NCI-H345 treated with DMSO at 0.1 percent for 48 hours (cell line): ENCODE measurements at regions not wholly inside any gene's neighbourhood (a gene's known extent, or its start where the extent isn't known, plus 50 kb on each side); places are given as distances from the start of the nearest gene placed in this dataset.

Experiments
- DNase-seq: peaks from one replicate; lab custom pipeline; 2025; ENCODE audit not compliant: unreplicated experiment; lab: John Stamatoyannopoulos, UW

DNA sequence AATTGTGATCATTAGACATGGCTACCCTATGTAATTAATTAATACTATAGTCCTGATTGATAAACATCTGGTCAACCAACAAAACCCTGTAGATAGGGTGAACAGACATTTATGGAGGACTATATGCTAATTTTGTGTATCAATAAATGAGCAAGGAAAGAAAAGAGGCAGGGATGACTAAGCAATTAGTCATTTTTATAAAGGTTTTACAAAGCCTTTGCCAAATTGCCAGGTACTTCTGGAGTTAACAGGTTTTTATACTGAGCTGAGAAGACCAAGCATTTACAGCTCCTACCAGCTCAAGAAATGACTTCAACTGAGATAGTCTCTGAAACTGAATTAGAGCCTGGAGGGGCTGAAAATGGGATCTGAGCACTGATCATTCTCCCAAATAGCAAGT, 186.8 kb upstream of the PRR20A start:
- no peak for DNase-seq

DNA sequence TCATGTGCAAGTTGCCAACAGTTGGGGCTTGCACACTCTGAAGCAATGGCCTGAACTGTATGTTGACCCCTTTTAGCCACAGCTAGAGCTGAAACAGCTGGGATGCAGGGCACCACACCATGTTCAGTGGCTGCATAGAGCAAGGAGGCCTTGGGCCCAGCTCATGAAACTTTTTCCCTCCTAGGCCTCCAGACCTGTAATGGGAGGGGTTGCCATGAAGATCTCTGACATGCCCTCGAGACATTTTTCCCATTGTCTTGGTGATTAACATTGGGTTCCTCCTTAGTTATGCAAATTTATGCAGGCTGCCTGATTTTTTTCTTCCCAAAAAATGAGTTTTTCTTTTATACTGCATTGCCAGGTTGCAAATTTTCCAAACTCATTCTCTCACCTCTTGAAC, 165.1 kb upstream of the PRR20A start:
- no peak for DNase-seq

DNA sequence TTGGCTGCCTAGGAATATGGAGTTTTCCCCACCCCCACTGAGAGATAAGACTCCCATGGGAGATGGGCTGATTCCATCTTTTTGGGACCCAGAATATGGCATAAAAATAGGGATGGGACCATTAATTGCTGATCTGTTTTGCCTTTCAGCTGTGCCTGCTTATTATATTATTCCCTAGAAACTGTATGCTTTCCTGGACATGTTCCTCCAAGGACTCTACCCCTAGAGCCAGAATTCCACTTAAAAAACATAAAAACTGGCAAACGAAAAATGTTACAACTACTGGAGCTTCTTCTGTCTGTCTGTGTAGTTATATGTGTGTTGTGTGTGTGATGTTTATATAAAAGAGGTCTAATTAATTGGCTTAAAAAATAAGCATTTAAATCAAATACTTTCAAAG, 159.9 kb upstream of the PRR20A start:
- DNase-seq: no peak

DNA sequence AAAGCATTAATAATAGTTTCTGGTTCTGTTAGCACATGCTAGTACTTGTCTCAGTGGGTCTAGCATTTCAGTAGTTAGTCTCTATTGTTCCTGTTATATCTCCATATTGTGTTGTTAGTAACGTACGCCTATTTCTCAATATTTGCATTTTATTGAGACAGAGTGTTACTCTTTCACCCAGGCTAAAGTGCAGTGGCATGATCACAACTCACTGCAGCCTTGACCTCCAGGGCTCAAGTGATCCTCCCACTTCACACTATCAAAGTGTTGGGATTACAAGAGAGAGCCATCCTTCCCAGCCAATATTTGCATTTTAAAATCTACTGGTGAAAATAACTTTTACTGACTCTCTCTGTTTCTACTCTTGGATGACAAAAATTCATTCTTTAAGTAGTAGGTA, 154.6 kb upstream of the PRR20A start:
- DNase-seq: no peak

DNA sequence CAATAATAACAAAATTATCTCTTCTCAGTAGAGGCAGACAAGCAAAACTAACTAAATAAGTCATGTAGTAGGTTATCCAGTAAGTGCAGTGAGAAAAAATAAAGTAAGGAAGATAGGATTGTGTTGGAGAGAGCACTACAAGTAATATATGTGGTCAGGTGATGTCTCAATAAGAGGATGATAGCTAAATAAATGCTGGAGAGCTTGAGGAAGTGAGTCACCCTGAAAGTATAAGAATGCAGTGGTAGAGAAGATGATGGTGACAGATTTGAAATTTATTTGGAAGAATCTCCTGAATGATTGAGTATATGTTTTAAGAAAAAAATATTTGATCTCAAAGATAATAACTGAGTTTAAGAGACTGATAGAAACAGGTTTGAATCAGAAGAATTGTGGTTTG, 152.2 kb upstream of the PRR20A start:
- DNase-seq: no peak

DNA sequence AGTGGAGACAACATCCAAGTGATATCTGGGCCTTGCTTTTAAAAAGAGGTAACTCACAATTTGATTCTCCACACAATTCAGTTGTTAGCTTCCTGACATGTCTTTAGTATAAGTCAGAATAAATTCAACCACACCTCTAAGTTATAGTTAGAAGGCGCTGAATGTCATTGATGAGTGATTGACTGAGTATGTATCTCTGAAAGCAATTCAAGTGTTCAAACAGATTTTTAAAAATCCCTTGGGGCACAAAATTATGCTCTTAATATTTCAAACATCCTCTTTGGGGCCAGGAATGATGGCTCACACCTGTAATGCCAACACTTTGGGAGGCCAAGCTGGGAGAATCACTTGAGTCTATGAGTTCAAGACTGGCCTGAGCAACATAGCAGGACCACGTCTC, 137.0 kb upstream of the PRR20A start:
- DNase-seq: no peak

DNA sequence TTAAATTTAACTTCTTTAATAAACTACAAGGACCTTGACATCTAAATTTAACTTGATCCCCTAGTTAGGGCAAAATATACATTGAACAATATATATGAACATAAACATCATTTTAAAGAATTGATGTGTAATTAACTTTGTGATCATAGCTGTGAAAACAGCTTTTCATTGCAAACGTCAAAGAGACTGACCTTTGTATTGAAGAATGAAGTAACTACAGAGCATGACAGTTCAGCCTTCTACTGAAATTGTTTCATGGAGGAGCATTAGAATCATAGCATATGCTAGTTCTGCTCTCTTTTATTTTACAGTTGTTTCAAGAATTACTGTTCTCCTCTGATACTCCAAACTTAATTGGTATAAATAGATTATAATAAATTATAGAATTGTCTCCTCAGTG, 123.4 kb upstream of the PRR20A start:
- no peak for DNase-seq

DNA sequence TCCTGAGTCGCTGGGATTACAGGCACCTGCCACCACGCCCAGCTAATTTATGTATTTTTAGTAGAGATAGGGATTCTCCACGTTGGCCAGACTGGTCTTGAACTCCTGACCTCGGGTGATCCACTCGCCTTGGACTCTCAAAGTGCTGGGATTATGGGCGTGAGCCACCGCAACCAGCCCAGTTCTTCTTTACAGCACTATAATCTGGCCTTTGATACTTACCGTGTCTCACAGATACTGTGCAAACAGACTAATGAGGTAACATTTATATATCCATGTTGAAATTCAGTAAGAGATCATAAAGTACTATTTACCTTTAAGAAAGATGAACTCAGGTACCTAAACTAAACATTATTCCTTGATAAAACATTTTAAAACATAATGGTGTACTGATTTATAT, 121.8 kb upstream of the PRR20A start:
- DNase-seq: no peak

DNA sequence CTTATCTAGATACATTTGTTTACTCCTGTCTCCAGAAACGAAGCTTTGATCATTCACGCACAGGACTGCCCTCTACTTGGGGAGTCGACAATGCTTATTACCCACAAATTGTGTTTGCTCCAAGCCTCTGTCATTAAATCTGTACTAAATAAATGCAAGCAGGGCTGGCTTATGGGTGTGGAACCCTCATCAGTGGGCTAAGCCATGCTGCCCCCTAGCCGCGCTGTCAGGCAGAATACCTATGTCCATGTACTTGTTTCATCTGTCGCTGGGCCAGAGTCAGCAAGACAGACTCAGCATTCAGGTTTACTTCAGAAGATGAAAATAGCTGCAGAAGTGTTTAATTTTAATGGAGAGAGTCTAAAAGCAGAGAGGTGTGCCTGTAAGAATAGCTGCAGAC, 110.0 kb upstream of the PRR20A start:
- no peak for DNase-seq

DNA sequence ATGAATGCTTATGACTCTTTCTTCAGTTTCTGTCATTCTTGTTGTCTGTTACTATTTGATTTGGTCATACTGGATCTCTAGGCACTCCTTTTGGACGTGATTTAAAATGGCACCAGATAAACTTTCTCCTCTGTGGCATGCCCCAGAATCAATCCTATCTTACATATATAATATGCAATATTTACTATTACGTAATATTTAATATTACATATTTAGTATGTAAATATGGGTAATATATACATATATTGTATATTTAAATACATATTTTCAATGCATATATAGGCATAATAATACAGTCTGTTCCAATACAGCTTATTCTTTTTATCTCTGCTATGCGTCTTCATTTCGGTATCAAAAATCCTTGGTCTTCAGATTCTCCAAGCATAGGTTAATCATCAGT, 104.4 kb upstream of the PRR20A start:
- no peak for DNase-seq

DNA sequence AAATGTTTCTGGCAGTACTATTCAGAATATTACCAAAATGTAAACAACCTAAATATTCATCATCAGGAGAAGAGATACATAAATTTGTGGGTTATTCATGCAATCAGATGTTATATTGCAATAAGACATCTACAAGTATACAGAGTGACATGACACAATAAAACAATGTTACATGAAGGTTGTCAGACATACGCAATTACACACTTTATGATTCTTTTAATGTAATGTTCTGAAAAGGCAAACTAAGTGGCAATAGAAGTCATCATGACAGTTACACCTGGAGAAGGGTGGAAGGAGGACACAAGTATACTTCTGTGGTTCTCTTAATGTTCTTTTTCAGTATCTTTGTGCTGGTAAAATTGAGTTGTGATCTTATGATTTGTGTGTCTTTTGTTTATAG, 95.8 kb upstream of the PRR20A start:
- DNase-seq: no peak

DNA sequence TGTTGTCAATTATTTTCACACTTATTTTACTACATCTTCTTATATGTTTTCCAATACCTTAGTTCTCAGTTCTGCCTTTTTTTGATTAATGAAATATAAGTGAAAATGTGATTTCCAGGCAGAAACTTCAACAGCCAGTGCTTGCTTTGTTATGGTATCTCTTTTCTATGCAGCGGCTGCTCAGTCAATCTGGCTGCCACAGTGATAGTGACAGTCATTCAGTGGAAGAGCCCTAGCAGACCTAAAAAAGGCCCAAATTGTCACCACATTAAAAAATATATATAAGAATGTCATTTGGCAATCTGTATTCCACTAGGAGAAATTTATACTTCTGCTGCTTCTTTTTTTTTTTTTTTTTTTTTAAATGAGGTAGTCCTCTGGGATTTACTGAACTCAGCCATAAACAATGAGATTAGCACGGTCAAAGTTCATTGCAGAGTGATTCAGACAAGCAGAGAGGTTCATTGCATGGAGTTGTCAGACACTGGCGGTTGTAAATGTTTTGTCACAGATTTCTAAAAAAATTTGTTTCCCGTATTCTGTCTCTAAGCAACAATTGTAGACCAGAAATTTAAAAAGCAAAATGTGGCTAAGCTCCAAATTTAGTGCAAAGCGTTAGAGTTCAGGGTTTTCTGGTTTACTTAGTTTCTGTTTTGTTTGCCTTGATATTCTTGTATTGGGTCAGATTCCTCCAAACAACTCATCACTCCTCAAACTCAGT, 94.7 kb upstream of the PRR20A start:
- no peak for DNase-seq

DNA sequence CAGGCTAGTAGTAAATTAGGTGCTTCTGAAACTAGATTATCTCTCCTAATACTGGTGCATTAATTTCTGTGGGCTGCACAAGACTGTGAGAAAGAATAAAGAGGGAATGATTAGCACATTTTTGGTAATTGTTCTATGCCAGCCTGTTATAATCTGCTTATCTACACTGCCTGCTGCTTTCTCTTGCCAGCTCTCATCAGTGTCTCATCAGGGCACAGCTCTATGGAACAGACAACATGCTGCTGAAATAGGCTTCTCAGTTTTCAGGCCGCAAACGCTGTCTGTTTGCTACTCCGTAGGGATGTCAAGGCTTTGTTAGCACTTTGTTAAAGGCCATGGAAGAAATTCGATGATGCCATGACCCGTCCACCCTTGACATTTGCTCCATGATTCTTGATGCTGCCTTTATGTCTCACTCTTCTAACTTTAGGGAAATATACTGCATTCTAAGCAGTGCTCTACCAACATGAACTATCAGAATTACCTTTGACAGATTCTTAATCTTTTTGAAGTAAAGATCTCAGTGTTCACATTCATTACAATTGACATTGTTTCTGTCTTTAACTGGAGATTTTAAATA, 84.0 kb upstream of the PRR20A start:
- no peak for DNase-seq

DNA sequence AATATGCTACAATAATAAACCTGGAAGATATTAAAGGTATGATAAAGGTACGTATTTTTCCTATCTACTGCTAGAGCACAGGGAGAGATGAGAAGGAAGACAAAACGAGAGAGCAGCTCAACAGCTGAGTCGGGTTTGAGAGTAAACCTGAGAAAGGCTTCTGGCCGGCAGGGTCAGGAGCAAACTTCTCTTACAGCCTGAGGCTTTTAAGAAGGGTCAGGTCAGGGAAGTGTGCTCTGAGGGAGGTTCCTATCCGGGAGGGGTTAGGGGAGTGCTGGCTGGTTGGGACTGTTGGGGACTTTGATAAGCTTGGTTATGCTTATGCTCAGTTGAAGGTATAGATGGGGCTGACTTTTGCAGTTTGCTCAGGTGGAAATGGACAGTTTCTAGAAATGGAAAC, 77.7 kb upstream of the PRR20A start:
- no peak for DNase-seq

DNA sequence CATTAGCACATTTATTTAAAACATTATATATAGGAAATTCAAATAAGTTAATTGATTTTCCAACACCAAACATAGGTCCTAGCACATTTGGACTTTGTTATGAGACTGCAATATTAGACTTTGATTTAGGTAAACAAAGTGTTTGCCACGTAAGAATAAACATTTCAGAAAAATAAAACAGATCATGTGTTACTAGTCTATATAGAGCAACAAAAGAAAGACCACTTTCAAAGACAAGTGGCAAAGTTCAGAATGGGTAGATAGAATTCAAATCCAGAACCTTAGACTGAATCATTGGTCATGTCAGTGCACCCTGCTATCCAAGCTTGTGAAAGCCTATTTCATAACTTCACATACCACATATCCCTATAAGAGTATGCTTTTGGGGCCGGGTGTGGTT, 66.7 kb upstream of the PRR20A start:
- DNase-seq: no peak

DNA sequence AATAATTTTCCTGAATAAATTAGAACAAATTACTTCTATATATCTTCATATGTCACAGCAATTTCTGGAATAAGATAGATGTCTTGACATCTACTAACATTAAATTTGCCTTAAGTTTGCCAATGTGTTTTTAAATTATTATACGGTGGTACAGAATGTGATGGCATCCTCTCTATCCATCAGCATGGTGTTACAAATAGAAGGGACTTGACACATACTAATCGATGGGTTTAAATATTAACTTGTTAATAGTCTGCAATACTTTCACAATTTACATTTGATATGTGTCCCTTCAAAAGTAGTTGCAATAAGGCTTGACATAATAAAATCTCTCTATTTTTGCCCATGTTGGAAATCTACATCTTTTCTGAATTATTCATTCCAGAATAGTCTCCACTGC, 65.1 kb upstream of the PRR20A start:
- DNase-seq: no peak

DNA sequence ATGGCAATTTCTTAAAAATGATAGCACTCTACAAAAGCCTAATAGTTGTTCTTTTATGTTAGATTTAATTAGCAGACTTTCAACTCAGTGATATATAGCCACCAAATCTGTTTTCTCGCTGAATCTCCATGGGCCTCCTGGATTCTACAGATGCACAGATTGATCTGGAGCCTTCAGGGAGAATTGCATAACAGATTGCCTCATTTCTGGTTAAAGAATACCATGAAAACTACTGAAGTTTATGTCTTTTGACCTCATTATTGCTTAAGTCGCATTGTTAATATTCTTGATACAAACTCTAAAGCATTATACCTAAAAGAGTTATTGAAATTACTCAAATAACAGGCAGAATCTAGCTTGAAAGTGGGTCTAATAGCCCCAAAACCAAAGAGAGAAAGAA, 53.7 kb upstream of the PRR20A start:
- DNase-seq: no peak
